Prostate gland (tissue), 2 donors: ENCODE measurements at regions not wholly inside any gene's neighbourhood (a gene's known extent, or its start where the extent isn't known, plus 50 kb on each side); places are given as distances from the start of the nearest gene placed in this dataset.

Experiments
- CTCF ChIP-seq, 4 experiments: fragments of 200-600 bp in 2 of 4; fragments of 450-650 bp in 2 of 4; sonication (generic) in 2 of 4; IDR thresholded peaks; 1 replicate in 3 of 4; 2 replicates in 1 of 4; pipeline ENCODE4 v1.5.1; 2016 to 2019; ENCODE audit warnings: antibody characterized with exemption in 4 of 4, mild to moderate bottlenecking in 2 of 4, moderate library complexity in 2 of 4
- POLR2A ChIP-seq: fragments of 450-650 bp; IDR thresholded peaks from one replicate; pipeline ENCODE4 v1.6.1; 2016; ENCODE audit warnings: antibody characterized with exemption, mild to moderate bottlenecking

DNA sequence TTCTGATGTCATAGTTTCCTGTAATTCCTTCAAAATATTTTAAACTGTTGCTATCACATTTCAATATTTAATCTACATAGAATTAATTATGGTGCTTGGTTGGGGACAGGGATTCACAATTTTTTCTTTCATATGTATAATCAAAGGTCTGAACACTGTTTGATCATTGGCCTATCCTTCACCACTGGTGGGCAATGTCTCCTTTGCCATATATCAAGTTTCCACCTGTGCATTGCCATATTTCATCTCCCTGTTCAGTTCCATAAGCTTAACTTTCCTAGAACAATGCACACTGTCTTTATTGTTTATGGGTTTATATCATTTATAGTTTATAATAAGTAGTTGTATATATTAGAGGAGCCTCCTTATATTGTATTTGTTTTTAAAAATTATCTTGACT, 374.9 kb upstream of the PTBP2 start:
- no peak for TF ChIP-seq CTCF (IDR thresholded peaks at IDR 0.05)
- TF ChIP-seq POLR2A, result no peak
